ENCODE measurements at regions not wholly inside any gene's neighbourhood (a gene's known extent, or its start where the extent isn't known, plus 50 kb on each side); places are given as distances from the start of the nearest gene placed in this dataset.
"Not testable (repeated sequence)": the region's sequence is repeated elsewhere in the genome, so short reads cannot be mapped to it uniquely, and the experiment has no call there.

DNA sequence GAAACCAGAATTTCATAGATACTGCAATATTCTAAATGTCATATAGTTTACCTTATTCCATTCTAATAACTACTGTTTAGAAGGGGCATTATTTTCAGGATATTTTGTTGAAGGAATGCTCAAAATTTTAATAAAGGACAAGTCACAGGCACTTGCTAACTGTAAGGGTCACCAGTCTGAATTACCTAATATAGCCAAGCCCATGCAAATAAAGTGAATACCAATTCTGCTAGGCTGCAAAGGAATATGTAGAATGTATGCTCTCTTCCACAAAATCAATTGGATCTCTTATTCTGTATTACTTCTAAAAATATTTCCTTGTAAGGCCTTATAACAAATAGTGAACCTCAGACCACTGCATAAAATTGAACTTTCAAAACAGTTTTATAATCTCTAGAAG lies 52.3 kb upstream of the FAT4 start:
- DNase-seq (ENCODE audit: low spot score): no peak

- DNase-seq (ENCODE audit: low spot score): no peak
These were observed 52.7 kb upstream of the FAT4 start for GRCh38 chr4:125262079-125262478.

DNA sequence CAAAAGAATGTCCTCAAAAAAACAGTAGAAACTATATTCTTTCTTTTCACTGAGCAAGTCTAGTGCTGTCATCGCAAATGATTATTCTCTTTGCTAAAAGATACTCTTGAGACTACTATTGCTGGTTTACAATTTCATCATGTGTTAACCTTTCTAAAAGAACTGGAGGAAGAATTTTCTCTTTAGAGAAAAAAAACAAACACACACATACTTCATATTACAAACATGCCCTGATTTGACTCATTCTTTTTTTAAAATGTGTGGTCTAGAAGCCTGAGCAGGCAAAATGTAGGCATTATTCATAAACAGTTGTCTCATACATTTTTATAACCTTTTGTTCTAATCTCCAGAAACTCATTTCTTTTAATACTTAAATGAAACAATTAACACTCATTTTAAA lies 60.6 kb upstream of the FAT4 start:
- no peak for DNase-seq (ENCODE audit: low spot score)

GRCh38 chr4:125244848-125245450 lies 69.8 kb upstream of the FAT4 start:
- DNase-seq (ENCODE audit: low spot score): no peak

- DNase-seq (ENCODE audit: low spot score): no peak
These were observed 70.9 kb upstream of the FAT4 start for GRCh38 chr4:125243789-125244397.

DNA sequence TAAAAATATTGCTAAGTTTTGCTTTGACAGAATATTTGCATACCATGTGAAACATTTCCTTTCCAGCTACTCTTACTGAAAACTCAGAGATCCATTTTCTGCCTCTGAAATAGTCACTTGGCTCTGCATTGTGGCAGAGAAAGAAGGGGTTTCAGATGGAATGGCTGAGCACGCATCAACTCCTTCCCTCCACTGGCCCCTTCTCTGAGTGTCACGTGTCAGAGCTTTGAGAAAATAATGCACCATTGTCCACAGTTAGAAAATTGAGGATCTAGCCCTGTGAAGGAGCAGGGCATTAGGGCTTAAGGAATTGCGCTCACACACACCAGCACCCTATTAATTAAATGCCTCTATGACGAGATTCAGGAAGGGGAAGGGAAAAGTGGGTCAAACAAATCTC lies 78.8 kb upstream of the FAT4 start:
- DNase-seq (ENCODE audit: low spot score): no peak

GRCh38 chr4:125231661-125232060 lies 83.1 kb upstream of the FAT4 start:
- DNase-seq (ENCODE audit: low spot score): no peak

DNA sequence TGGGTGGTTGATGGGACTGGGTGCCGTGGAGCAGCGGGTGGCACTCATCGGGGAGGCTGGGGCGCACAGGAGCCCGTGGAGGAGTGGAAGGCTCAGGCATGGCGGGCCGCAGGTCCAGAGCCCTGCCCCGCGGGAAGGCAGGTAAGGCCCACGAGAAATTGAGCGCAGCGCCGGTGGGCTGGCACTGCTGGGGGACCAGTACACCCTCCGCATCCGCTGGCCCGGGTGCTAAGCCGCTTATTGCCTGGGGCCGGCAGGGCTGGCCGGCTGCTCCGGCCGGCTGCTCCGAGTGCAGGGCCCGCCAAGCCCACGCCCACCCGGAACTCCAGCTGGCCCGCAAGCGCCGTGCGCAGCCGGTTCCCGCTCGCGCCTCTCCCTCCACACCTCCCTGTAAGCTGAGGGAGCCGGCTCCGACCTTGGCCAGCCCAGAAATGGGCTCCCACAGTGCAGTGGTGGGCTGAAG lies 85.1 kb upstream of the FAT4 start:
- no peak for DNase-seq (ENCODE audit: low spot score)

DNA sequence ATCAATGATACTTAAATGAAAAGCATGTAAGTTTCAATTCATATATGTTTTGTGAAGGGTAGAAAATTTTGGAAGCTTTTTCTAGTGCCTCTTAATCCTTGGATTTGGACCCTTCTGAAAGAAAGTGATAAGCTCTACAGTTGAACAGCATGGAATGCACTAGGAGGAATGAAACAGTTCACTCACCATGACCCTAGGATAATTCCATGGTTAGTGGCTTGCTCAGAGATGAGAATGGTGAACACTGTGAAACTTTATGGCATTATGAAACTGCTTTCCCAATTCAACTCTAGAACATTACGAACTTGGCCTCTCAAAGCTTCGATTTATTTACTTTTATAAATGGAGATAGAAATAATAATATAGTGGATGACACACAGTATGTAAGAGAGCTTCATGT lies 88.9 kb upstream of the FAT4 start:
- DNase-seq (ENCODE audit: low spot score): no peak

DNA sequence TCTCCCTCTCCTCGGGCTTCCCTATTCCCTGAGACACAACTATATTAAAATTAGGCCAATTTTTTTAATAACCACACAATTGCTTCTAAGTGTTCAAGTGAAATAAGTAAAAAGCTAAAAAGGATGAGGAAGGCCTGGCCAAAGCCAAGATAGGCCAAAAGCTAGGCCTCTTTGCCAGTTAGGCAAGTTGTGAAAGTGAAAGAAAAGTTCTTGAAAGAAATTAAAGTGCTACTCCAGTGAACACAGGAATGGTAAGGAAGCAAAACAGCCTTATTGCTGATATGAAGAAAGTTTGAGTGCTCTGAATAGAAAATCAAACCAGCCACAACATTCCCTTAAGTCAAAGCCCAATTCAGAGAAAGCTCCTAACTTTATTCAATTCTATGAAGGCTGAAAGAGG lies 114.2 kb upstream of the FAT4 start:
- no peak for DNase-seq (ENCODE audit: low spot score)

- DNase-seq (ENCODE audit: low spot score): no peak
These were observed 115.8 kb upstream of the FAT4 start for GRCh38 chr4:125198916-125199315.

GRCh38 chr4:125191874-125192459 lies 122.8 kb upstream of the FAT4 start:
- DNase-seq (ENCODE audit: low spot score): not testable (repeated sequence)

DNA sequence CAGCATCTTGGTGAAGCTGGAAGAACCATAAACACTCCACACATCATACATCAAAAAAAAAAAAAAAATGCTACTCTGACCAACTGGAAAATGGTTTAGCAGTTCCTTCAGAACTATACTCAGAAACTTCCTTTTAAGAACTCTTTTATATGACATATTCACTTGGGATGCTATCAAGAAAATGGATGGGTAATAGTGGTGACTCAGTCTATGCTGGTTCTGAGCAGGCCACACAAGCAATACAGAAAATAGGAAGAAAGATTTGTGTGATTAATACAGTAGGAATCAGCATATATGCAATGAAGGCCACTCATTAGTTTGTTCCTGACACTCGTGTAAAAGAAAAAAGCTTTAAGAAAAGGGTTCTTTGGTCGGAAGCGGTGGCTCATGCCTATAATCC lies 123.5 kb upstream of the FAT4 start:
- no peak for DNase-seq (ENCODE audit: low spot score)

- peak; percentile 2 for DNase-seq (ENCODE audit: low spot score)
These were observed 127.3 kb upstream of the FAT4 start for GRCh38 chr4:125187226-125188176.

GRCh38 chr4:125184116-125184515 lies 130.6 kb upstream of the FAT4 start:
- DNase-seq (ENCODE audit: low spot score): no peak

- no peak for DNase-seq (ENCODE audit: low spot score)
These were observed 133.0 kb upstream of the FAT4 start for GRCh38 chr4:125181804-125182203.

GRCh38 chr4:125179727-125180126 lies 135.0 kb upstream of the FAT4 start:
- DNase-seq (ENCODE audit: low spot score): no peak

- DNase-seq (ENCODE audit: low spot score): no peak
These were observed 145.6 kb upstream of the FAT4 start for GRCh38 chr4:125169192-125169591.

GRCh38 chr4:125168531-125168930 lies 146.2 kb upstream of the FAT4 start:
- no peak for DNase-seq (ENCODE audit: low spot score)

DNA sequence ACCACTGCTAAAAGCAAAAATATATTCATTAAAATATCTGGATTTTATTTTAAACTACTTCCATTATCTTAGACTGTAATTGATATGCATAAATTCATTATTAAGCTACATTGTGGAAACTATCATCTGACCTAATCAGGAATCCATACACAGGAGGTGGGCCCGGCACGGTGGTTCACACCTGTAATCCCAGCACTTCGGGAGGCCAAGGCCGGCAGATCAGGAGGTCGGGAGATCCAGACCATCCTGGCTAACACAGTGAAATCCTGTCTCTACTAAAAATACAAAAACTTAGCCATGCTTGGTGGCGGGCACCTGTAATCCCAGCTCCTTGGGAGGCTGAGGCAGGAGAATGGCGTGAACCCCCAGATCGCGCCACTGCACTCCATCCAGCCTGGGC lies 148.7 kb upstream of the FAT4 start:
- not testable (repeated sequence) for DNase-seq (ENCODE audit: low spot score)

- no peak for DNase-seq (ENCODE audit: low spot score)
These were observed 155.8 kb upstream of the FAT4 start for GRCh38 chr4:125159001-125159400.

DNA sequence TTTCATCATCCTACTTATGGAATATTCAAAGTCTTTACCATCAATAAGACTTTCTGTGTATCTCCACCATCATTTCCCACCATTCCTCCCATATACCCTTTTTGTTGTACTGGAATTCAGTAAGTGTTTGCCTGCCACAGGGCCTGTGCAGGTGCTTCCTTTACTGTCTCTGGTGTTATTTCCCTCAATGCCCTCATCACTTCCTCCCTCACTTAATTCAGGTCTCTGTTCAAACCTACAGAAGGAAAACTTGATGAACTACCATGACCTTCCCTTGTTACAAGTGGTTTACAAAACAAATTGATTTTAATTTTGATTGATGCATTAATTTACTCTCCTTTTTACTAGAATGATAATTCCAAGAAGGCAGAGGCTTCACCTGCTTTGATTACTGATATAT lies 159.5 kb upstream of the FAT4 start:
- no peak for DNase-seq (ENCODE audit: low spot score)

Measured in HuH-7.5 (cell line).